Endodermal cell (in vitro differentiated cells): ENCODE measurements at regions not wholly inside any gene's neighbourhood (a gene's known extent, or its start where the extent isn't known, plus 50 kb on each side); places are given as distances from the start of the nearest gene placed in this dataset.

Experiments used
- DNase-seq: peaks from one replicate; pipeline ENCODE4 v3.0.0-alpha.2; 2017
- H3K27ac ChIP-seq: 2 replicates; pipeline ENCODE4 v1.5.1; 2013; ENCODE audit warnings: mild to moderate bottlenecking, low read depth, low read length, moderate library complexity
- H3K27me3 ChIP-seq: 2 replicates; pipeline ENCODE4 v1.6.1; 2013; ENCODE audit warnings: mild to moderate bottlenecking, low read length, moderate library complexity; ENCODE audit not compliant: insufficient read depth, control insufficient read depth, poor library complexity, severe bottlenecking
- H3K36me3 ChIP-seq: 2 replicates; pipeline ENCODE4 v1.7.0; 2013; ENCODE audit warnings: mild to moderate bottlenecking, low read length, moderate library complexity; ENCODE audit not compliant: control insufficient read depth, insufficient read depth
- H3K4me1 ChIP-seq: one replicate; pipeline ENCODE4 v1.7.0; 2013; ENCODE audit warnings: low read length; ENCODE audit not compliant: control insufficient read depth, insufficient read depth
- H3K4me3 ChIP-seq: 2 replicates; pipeline ENCODE4 v1.5.1; 2013; ENCODE audit warnings: mild to moderate bottlenecking, low read length, moderate library complexity
- H3K9ac ChIP-seq: 2 replicates; pipeline ENCODE4 v1.6.1; 2013; ENCODE audit warnings: mild to moderate bottlenecking, low read length, moderate library complexity; ENCODE audit not compliant: poor library complexity, severe bottlenecking; ENCODE audit errors: extremely low read depth
- H3K9me3 ChIP-seq: 2 replicates; pipeline ENCODE4 v1.6.1; 2013; ENCODE audit warnings: mild to moderate bottlenecking, low read length, moderate library complexity; ENCODE audit not compliant: control insufficient read depth
- H3K27ac Mint-ChIP-seq: 2 replicates; pipeline ENCODE4 v1.8.0; 2020; ENCODE audit warnings: mixed read lengths
- H3K27me3 Mint-ChIP-seq: 2 replicates; pipeline ENCODE4 v1.8.0; 2021; ENCODE audit warnings: mild to moderate bottlenecking, mixed read lengths; ENCODE audit not compliant: insufficient read depth
- H3K36me3 Mint-ChIP-seq: 2 replicates; pipeline ENCODE4 v1.8.0; 2020; ENCODE audit warnings: low read depth, mixed read lengths
- H3K4me1 Mint-ChIP-seq: 2 replicates; pipeline ENCODE4 v1.8.0; 2020; ENCODE audit warnings: mixed read lengths
- H3K4me3 Mint-ChIP-seq: 2 replicates; pipeline ENCODE4 v1.8.0; 2020; ENCODE audit warnings: mild to moderate bottlenecking, moderate library complexity, mixed read lengths
- H3K9me3 Mint-ChIP-seq: 2 replicates; pipeline ENCODE4 v1.8.0; 2020; ENCODE audit warnings: mild to moderate bottlenecking, mixed read lengths
- CTCF ChIP-seq: fragments of 200-600 bp; sonication (generic); conservative IDR thresholded peaks from 2 replicates; pipeline ENCODE4 v1.5.0; 2021; ENCODE audit warnings: antibody characterized with exemption, mild to moderate bottlenecking
- WGBS, 2 experiments: methylation state at CpG; one replicate each; pipeline versions ENCODE4 v1.1.5 to v1.1.7; 2013; ENCODE audit warnings: missing lambda C conversion rate in 2 of 2, mixed read lengths in 1 of 2; ENCODE audit not compliant: insufficient coverage in 1 of 2, insufficient read length in 1 of 2; 5-methylcytosine and 5-hydroxymethylcytosine counted together

GRCh38 chr2:193584522-193584938, 1389.8 kb upstream of the TMEFF2 start:
- no peak overlapping the region for H3K27ac ChIP-seq
- Mint-ChIP-seq H3K27ac (peak overlapping the region; percentile 24), H3K9me3 (no peaks in the 10 kb centered on the region), H3K4me3 (no peak overlapping the region), H3K4me1 (peaks cover 3% of the 10 kb centered on the region), H3K36me3 (peaks cover 3% of the 10 kb centered on the region), H3K27me3 (no peaks in the 10 kb centered on the region)
- H3K4me1 ChIP-seq, result no peaks in the 10 kb centered on the region
- peak; percentile 60 for DNase-seq
- 87% methylated on average over 1 of the region's 1 CpG; no CpG with 5 or more reads in 1 of the 2 experiments for WGBS, 2 experiments
- no peaks in the 10 kb centered on the region for H3K27me3 ChIP-seq
- no peaks in the 10 kb centered on the region for H3K9me3 ChIP-seq
- peak; percentile 68 for TF ChIP-seq CTCF
- H3K9ac ChIP-seq, result no peak overlapping the region
- no peaks in the 10 kb centered on the region for H3K36me3 ChIP-seq
- no peak overlapping the region for H3K4me3 ChIP-seq

GRCh38 chr2:193583638-193584400, 1389.1 kb upstream of the TMEFF2 start:
- H3K27ac ChIP-seq, result no peak overlapping the region
- WGBS, 2 experiments, result 73 to 75% methylated on average over 7 to 9 of the region's 9 CpGs

GRCh38 chr2:193581807-193582206, 1387.1 kb upstream of the TMEFF2 start:
- Mint-ChIP-seq H3K4me1 (peaks cover 3% of the 10 kb centered on the region), H3K9me3 (no peaks in the 10 kb centered on the region), H3K4me3 (no peak overlapping the region), H3K36me3 (no peaks in the 10 kb centered on the region), H3K27ac (no peak overlapping the region), H3K27me3 (no peaks in the 10 kb centered on the region)
- Histone ChIP-seq H3K9ac (no peak overlapping the region), H3K9me3 (no peaks in the 10 kb centered on the region), H3K27ac (no peak overlapping the region), H3K36me3 (no peaks in the 10 kb centered on the region), H3K4me1 (no peaks in the 10 kb centered on the region), H3K4me3 (no peak overlapping the region), H3K27me3 (no peaks in the 10 kb centered on the region)
- no peak for TF ChIP-seq CTCF
- no peak for DNase-seq
- 100% methylated on average over 1 of the region's 1 CpG; no CpG with 5 or more reads in 1 of the 2 experiments for WGBS, 2 experiments

More at GRCh38 chr2:193583638-193584400, 1389.1 kb upstream of the TMEFF2 start:
- Histone ChIP-seq H3K36me3 (no peaks in the 10 kb centered on the region), H3K9me3 (no peaks in the 10 kb centered on the region), H3K4me3 (no peak overlapping the region), H3K27me3 (no peaks in the 10 kb centered on the region), H3K4me1 (no peaks in the 10 kb centered on the region), H3K9ac (no peak overlapping the region)
- peak; percentile 85 for DNase-seq
- Mint-ChIP-seq H3K4me3 (no peak overlapping the region), H3K27me3 (no peaks in the 10 kb centered on the region), H3K27ac (peak overlapping the region; percentile 24), H3K4me1 (peaks cover 3% of the 10 kb centered on the region), H3K9me3 (no peaks in the 10 kb centered on the region), H3K36me3 (peaks cover 3% of the 10 kb centered on the region)
- peak; percentile 69 for TF ChIP-seq CTCF
